ENCODE measurements at regions not wholly inside any gene's neighbourhood (a gene's known extent, or its start where the extent isn't known, plus 50 kb on each side); places are given as distances from the start of the nearest gene placed in this dataset.

- DNase-seq = no peak
These were observed 104.2 kb upstream of the DRD2 start for GRCh38 chr11:113579292-113579940.

- no peak for DNase-seq
These were observed 103.6 kb upstream of the DRD2 start for GRCh38 chr11:113578715-113579250.

DNA sequence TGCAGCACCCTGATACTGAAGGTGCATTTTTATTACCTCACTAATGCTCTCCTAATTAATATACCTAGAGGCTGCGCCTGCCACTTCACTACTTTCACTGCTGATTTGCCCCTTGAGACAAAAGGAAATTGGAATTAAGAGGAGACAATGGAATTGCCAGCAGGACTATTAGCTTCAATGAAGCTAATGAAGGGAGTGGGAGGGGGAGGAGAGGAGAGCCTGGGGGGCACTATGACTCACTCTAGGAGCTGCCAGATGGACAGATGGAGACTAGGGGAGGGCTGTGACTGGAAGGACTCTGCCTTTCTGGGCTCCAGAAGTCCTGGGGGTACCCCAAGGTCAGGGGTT lies 102.8 kb upstream of the DRD2 start:
- no peak for DNase-seq

DNA sequence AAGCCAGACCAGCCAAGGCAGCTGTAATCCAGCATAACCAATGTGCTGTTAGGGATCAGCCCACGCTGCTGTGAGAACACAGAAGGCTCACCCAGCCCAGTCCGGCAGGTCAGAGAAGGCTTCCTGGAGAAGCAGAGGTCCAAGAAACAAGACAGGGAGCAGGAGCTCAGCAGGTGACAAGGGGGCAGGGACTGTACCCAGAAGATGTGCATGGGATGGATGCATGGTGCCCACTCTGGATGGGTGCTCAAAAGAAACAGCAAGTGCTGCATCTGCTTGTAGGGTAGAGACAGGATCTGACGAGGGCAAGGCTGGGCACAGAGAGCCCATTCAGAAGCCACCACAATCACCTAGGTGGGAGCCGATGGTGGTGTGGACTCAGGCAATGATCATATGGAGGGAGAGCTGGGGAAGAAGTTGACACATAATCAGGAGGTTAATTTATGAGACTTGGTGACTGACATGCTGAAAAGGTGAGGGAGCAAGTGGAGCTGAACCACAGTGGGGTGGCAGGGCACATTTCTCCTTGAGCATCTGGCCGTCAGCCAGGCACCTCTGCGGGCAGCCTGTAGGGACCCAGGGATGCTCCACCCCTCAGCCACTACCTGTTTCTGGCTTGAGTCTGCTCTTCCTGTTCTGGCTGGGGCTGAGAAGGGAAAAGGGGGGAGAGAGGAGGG lies 102.3 kb upstream of the DRD2 start:
- no peak for DNase-seq

- DNase-seq = no peak
These were observed 99.4 kb upstream of the DRD2 start for GRCh38 chr11:113574586-113574985.

DNA sequence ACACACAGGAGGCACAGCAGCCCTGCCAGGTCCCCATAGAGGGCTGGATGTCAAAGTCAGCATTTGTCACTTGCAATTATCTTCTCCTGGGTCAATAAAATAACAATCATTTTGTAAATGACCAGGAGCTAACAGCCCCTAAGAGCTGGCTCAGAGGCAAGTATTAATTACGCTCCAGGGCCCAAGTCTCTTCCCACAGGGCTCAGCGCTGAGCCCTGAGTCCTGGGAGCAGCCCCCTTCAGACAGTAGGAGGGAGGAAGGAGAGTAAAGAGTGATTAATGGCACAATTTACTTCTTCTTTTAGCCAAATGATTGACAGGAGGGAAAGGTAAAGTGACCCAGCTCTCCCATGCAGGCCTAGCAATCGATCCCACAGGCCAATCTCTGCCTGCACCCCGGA lies 99.0 kb upstream of the DRD2 start:
- no peak for DNase-seq

GRCh38 chr11:113572136-113572735 lies 97.0 kb upstream of the DRD2 start:
- DNase-seq = no peak

- DNase-seq = no peak
These were observed 96.3 kb upstream of the DRD2 start for GRCh38 chr11:113571531-113571930.

DNA sequence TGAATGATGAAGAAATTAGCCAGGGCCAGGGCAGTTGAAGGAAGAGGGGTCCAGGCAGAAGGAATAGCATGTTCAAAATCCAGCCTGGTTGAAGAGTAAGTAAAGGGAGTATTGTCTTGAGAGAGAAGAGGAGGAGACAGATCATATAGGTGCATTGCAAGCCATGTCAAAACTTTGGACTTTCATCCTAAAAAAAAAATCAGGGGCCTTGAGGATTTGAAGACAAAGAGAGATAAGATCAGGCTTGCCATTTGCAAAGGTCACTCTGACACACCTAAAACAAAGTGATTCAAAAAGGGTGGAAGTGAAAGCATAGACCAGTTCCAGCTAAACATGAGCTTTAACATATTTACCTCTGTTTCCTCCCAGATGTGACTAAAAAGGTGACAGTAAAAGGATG lies 95.7 kb upstream of the DRD2 start:
- DNase-seq = no peak

- DNase-seq = no peak
These were observed 94.2 kb upstream of the DRD2 start for GRCh38 chr11:113569391-113569790.

DNA sequence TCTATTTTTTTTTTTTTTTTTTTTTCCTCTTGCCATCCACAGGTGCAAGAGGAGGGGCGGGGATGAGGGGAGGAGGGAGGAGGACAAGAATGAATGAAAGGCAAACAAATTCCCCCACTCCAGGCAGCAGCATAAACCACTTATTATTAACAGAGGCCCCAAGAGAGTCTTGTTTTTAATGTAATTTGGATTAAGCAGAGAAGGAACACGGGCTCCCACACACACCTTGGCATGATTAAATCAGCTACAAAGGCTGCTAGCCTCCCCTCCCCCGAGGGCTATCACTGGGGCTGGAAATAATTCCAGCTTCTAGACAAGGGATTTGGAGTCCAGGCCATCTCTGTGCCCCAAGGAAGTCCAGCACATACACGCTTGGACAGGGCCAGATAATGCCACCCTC lies 93.4 kb upstream of the DRD2 start:
- DNase-seq = no peak

DNA sequence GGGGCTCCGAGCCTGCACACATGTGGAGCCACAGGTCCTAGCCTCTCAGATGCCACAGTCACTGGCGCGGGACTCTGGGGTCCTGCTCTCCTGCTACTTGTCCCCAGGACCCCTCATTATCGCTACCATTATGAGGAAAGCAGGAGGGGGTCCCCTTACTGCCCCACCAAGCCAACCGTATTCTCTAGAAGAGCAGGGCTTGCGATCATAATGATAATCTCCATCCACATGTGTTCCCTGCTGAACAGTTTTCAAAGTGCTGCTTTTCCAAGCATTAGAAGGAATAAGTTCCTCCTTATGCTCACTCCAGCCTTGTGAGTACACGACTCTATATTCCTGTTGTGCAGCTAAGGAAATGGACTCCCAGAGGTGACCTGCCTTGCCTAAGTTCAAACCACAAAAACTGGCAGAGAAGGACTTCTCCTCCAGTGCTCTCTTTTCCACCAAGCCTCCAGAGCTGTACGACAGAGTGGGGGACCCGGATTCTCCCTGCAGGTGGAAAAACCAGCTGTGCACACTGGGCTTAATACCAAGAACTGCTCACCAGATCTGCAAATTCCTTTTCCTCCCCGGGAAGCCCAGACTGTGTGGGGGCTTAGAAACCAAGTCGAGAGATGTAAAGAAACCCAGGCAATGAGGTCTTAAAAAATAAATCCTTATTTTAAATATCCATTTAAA lies 92.8 kb upstream of the DRD2 start:
- no peak for DNase-seq

DNA sequence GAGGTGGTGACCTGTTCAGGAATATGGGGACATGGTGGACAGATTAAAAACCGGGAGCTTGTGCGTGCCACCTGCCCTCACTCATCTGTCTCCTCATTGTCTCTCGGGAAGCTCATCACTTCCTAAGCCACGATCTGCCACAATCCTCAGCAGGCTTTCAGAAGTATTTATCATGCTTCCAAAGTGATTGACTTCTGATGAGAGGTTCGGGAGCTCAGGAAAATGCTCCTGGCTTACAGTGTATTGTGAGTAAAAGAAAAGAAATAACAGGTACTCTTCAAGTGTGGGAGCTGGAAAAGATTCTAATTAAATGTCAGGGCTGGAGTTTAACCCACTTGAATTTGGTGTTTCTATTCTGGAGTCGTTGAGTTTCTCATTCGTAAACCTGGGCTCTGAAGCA lies 91.9 kb upstream of the DRD2 start:
- DNase-seq = no peak

- no peak for DNase-seq
These were observed 89.4 kb upstream of the DRD2 start for GRCh38 chr11:113564527-113565130.

- DNase-seq = no peak
These were observed 88.7 kb upstream of the DRD2 start for GRCh38 chr11:113563766-113564526.

DNA sequence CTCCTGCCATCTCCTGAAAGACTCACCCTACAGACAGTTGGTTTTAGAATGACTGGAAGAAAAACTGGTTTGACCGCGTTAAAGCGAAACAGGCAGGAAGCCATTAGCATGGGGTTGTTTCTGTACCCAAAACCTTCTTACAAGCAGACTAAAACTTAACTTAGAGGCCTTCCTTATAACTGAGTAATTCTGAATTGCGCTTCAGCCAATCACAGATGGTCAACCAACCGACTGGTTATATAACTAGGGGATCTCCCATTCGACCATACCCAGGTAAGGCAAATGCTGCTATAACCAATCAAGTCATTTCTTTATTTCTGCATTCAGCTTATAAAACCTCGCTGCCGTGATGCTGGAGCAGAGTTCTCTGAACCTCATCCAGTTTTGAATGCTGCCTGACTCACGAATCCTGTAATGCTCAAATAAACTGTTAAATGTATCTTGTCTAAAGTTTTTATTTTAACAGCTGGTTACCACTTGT lies 87.8 kb upstream of the DRD2 start:
- DNase-seq = no peak

DNA sequence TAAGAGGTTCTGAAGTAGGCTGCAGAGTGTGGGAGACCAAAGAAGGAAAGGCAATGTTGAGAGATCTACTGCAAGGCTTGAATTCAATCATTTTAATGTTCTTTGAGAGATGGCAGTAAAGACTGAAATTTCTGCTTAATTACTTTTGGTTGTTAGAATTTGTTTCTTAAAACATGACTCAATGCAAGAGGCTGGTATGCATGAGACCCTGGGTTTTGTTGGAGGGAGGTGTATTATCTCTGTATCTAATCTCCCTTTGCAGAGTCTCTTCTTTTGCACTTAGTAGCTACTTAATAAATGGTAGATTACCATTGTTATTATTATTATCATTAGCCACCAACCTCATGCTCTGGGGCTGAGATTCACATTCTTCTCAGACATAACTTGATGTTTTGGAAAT lies 87.4 kb upstream of the DRD2 start:
- DNase-seq = no peak

DNA sequence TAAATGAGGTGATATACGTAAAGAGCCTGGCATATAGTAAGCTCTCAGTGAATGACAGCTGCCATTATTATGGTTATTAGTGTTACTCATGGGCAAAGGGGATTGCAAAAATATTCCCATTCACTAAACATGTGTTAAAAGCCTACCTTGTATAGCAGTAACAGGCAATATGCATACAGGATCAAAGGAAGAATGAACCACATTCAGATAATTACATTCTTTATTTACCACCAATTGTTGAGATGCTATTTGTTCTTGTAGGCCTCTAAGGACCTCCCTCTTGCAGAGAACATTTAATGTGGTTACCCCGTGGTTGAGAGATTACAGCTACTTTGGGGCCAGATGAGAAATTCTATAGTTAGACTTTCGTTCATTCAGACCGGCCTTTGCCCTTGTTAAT lies 82.7 kb upstream of the DRD2 start:
- no peak for DNase-seq

DNA sequence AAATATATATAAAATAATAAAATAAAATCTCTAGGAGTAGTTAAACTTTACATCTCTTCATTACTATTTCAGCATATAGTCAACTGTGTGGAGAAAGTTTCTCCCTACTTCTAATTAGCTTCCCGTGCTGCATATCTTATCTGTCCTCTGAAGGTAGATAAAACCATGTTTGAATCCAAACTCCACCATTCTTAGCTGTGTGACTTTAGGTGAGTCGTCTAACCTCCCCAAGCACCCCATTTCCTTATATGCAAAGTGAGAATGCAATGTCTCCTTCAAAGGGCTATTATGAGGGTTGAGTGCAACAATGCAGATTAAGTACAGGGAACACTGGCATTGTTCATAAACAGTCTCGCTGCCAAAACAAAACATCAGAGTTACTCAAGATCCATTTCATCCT lies 80.8 kb upstream of the DRD2 start:
- no peak for DNase-seq

DNA sequence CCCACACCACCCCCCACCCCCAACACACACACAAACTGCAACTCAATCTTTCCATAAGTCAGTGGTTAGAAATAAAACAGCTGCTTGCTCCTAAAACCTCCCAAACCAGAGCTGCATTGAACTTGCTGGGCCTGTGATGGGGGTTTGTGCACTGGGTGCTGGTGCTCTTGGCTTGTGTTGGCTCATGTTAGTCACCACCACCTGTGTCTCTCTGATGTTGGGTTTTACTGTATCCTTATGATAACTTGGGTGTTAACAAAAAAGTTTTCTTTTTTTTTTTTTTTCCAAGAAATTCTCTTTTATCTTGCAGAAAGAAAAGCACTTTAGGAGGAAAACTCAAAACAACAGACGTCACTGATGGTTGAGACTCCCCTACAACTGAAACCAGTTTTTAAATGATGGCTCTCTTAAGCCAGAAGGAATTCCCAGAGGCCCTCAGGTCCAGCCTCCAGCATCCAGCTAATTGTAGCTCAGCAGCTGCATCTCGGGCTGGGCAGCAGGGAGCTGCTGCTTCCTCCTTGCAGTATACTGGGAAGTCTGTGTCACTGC lies 79.9 kb upstream of the DRD2 start:
- no peak for DNase-seq

DNA sequence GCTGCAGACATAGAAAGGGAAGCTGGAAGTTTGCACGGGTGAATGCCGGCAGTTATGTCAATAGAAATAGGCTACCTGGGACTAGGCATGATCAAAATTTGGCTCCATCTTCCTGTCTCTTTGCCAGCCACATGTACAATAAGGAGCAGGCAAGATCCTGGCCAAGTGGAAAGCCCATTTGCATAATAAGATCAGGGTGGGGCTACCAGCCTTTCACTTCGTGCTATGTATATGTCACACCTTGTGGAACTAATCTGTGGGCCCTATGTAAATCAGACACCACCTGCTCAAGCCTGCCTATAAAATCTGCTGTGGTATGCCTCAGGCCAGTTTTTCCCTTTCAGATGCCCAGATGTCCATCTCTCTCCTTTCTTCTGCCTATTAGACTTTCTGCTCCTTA lies 79.3 kb upstream of the DRD2 start:
- no peak for DNase-seq

DNA sequence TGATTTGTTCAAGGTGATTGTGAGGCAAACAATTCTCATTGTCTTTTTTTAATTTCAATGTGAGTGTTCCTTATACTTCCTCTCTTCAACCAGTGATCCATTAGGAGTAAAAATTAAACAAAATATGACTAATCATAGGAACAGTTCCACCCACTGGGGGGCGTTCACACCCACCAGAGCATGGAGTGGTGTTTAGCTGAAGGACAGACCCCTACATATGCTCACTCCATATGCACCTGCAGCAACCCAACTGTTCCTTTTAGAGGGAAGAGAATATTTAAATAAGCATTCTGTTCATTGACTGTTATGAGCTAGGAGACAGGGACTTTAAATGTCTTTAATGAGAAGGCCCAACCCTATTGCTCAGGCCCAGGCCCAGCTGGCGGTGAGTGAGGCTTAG lies 78.7 kb upstream of the DRD2 start:
- no peak for DNase-seq

Measured in dermis blood vessel endothelial cell (primary cell).